Testis (tissue), 2 donors: ENCODE measurements at regions not wholly inside any gene's neighbourhood (a gene's known extent, or its start where the extent isn't known, plus 50 kb on each side); places are given as distances from the start of the nearest gene placed in this dataset.

Source experiments
- DNase-seq: peaks from one replicate; pipeline ENCODE4 v3.0.0-alpha.2; 2019
- H3K27ac ChIP-seq, 2 donors: fragments of 200-600 bp; sonication (generic); one replicate each; pipeline ENCODE4 v1.5.1; 2019
- H3K27me3 ChIP-seq: fragments of 200-600 bp; sonication (generic); one replicate; pipeline ENCODE4 v1.5.1; 2019
- H3K36me3 ChIP-seq: fragments of 200-600 bp; sonication (generic); one replicate; pipeline ENCODE4 v1.5.1; 2017; ENCODE audit warnings: low read depth; ENCODE audit errors: missing control alignments
- H3K4me1 ChIP-seq: fragments of 200-600 bp; sonication (generic); one replicate; pipeline ENCODE4 v1.5.1; 2019
- H3K4me3 ChIP-seq, 2 donors: fragments of 200-600 bp; sonication (generic); one replicate each; pipeline ENCODE4 v1.5.1; 2017 to 2019
- H3K9me3 ChIP-seq: fragments of 200-600 bp; sonication (generic); one replicate; pipeline ENCODE4 v1.5.1; 2017
- CTCF ChIP-seq, 3 experiments: fragments of 450-650 bp in 2 of 3; fragments of 200-600 bp in 1 of 3; sonication (generic) in 1 of 3; IDR thresholded peaks; one replicate each; pipeline ENCODE4 v1.5.1; 2016 to 2019; ENCODE audit warnings: antibody characterized with exemption in 3 of 3, mild to moderate bottlenecking in 2 of 3, moderate library complexity in 1 of 3
- POLR2A ChIP-seq: fragments of 450-650 bp; IDR thresholded peaks from one replicate; pipeline ENCODE4 v1.6.1; 2017; ENCODE audit warnings: antibody characterized with exemption, mild to moderate bottlenecking, moderate library complexity
- WGBS, 2 donors: methylation state at CpG; one replicate each; pipeline ENCODE4 v1.1.5; 2018; 5-methylcytosine and 5-hydroxymethylcytosine counted together
- intact Hi-C: fragments of 100-400 bp; cut with DNase I; formaldehyde crosslinking; loops from one replicate; pipeline ENCODE4 v1.15.1; 2023; ENCODE audit warnings: low total_unique reads

GRCh38 chr16:89027281-89027680 lies 50.3 kb upstream of the CBFA2T3 start:
- intact Hi-C loops = no loop called here
- 70 to 78% methylated on average over 1 of the region's 1 CpG for WGBS, 2 donors
- no peaks in the 10 kb centered on the region for H3K36me3 ChIP-seq
- no peak for DNase-seq
- H3K4me3 ChIP-seq = no peak overlapping the region
- H3K27me3 ChIP-seq = no peaks in the 10 kb centered on the region
- TF ChIP-seq CTCF (IDR thresholded peaks at IDR 0.05) (no peak), POLR2A (no peak)
- H3K27ac ChIP-seq = no peak overlapping the region
- no peaks in the 10 kb centered on the region for H3K4me1 ChIP-seq
- no peaks in the 10 kb centered on the region for H3K9me3 ChIP-seq

- no peaks in the 10 kb centered on the region for H3K9me3 ChIP-seq
- 80 to 84% methylated on average over 24 of the region's 24 CpGs for WGBS, 2 donors
- no peak for DNase-seq
- intact Hi-C loops = no loop called here
- H3K36me3 ChIP-seq = no peaks in the 10 kb centered on the region
- H3K27me3 ChIP-seq = no peaks in the 10 kb centered on the region
- H3K4me3 ChIP-seq = no peak overlapping the region
- no peaks in the 10 kb centered on the region for H3K4me1 ChIP-seq
- TF ChIP-seq POLR2A (no peak), CTCF (IDR thresholded peaks at IDR 0.05) (no peak)
- H3K27ac ChIP-seq = no peak overlapping the region
Observed at GRCh38 chr16:89031715-89032659, 55.0 kb upstream of the CBFA2T3 start.

DNA sequence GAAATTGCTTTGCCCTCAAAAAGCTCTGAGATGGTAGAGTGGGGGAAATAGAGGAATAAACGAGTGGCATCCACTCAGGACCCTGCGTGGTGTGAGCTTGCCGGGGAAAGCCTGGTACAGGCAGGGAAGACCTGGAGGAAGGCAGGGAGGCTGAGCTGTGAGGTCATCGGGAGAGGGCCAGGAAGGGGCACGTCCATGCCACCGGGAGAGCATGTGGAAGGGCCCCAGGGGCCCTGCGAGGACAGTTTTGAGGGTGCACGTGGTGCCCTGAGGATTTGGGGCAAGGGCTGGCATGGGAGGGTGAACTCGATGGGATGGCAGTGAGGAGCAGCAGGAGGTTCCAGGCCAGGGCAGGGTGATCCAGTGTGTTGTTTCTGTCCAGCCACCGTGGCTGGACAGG lies 56.3 kb upstream of the CBFA2T3 start:
- H3K27ac ChIP-seq = no peak overlapping the region
- no peaks in the 10 kb centered on the region for H3K36me3 ChIP-seq
- WGBS, 2 donors = 81 to 86% methylated on average over 10 of the region's 10 CpGs
- no peak overlapping the region for H3K4me3 ChIP-seq
- TF ChIP-seq POLR2A = no peak
- no peak for TF ChIP-seq CTCF (IDR thresholded peaks at IDR 0.05)
- intact Hi-C loops = no loop called here
- no peak for DNase-seq
- H3K27me3 ChIP-seq = no peaks in the 10 kb centered on the region
- H3K9me3 ChIP-seq = no peaks in the 10 kb centered on the region
- no peaks in the 10 kb centered on the region for H3K4me1 ChIP-seq

DNA sequence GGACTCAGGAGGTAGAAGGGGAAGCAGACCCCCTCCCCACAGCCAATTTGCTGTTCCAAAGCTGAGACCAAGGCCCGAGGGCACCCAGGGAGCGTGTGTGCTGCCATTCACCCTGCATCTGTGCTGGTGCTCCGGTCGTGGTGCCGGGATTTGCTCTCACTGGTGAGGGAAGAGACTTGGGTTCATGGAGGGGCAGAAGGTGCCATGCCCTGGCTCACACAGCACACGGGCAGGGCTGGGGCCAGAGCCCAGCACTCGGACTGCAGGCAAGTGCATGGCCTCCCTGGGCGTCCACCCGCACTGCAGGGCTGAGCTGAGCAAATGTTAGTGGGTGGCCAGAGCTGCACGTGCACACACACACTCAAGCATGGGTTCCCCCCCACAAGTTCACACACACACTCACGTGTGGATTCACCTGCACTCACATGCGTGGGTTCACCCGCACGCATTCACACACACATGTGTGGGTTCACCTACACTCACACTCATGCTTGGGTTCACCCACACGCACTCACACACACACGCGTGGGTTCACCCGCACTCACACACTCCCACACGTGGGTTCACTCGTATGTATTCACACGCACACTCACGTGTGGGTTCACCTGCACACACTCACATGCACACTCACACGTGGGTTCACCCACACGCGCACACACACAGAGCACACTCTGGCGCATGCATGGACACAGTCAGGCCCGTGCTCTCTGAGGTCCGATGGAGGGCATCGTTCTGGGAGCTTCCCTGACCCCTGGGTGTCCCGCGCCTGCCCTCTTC lies 57.0 kb upstream of the CBFA2T3 start:
- intact Hi-C loops = no loop called here

More for the DNA sequence above, 57.0 kb upstream of the CBFA2T3 start:
- no peaks in the 10 kb centered on the region for H3K27me3 ChIP-seq
- H3K9me3 ChIP-seq = no peaks in the 10 kb centered on the region
- no peak overlapping the region for H3K27ac ChIP-seq
- WGBS, 2 donors = 89 to 90% methylated on average over 26 to 31 of the region's 31 CpGs
- no peak for DNase-seq
- no peak overlapping the region for H3K4me3 ChIP-seq
- no peaks in the 10 kb centered on the region for H3K36me3 ChIP-seq
- H3K4me1 ChIP-seq = no peaks in the 10 kb centered on the region
- no peak for TF ChIP-seq POLR2A
- no peak for TF ChIP-seq CTCF (IDR thresholded peaks at IDR 0.05)
